ENCODE measurements at regions not wholly inside any gene's neighbourhood (a gene's known extent, or its start where the extent isn't known, plus 50 kb on each side); places are given as distances from the start of the nearest gene placed in this dataset.

GRCh38 chr2:217645896-217646295 is 356.9 kb downstream of the TNS1 start:
- Mint-ChIP-seq H3K9me3 (no peaks in the 10 kb centered on the region), H3K27ac (no peak overlapping the region), H3K27me3 (ENCODE audit: low read depth in 3 of 3) (peaks cover 0 to 4% (median 2%) of the 10 kb centered on the region in 3 donors), H3K4me1 (peaks cover 1% of the 10 kb centered on the region), H3K36me3 (no peaks in the 10 kb centered on the region), H3K4me3 (no peak overlapping the region)
- Histone ChIP-seq H4K20me1 (ENCODE audit: insufficient read depth, low read length) (no peaks in the 10 kb centered on the region), H3K4me1 (ENCODE audit: control insufficient read depth in 1 of 2, insufficient read depth in 2 of 2, low read length in 2 of 2) (no peaks in the 10 kb centered on the region), H3K4me3 (replicated peaks in 1 of 3; ENCODE audit: low read depth in 2 of 3, low read length in 3 of 3) (no peak overlapping the region), H3K27ac (ENCODE audit: low read depth in 1 of 2, low read length in 2 of 2) (no peak overlapping the region), H2AFZ (ENCODE audit: insufficient read depth, low read depth, low read length, poor library complexity, severe bottlenecking) (no peak overlapping the region), H3K79me2 (ENCODE audit: insufficient read depth, low read length) (no peaks in the 10 kb centered on the region), H3K9ac (ENCODE audit: insufficient read depth, low read length, poor library complexity, severe bottlenecking) (no peak overlapping the region), H3K4me2 (replicated peaks; ENCODE audit: extremely low read depth, low read length, poor library complexity, severe bottlenecking) (no peak overlapping the region), H3K36me3 (replicated peaks in 1 of 2; ENCODE audit: control insufficient read depth in 1 of 2, insufficient read depth in 2 of 2, low read length in 2 of 2) (no peaks in the 10 kb centered on the region), H3K27me3 (ENCODE audit: control insufficient read depth in 2 of 2, insufficient read depth in 2 of 2, low read length in 2 of 2) (peaks cover 0 to 2% of the 10 kb centered on the region in 2 donors), H3K9me3 (replicated peaks in 1 of 2; ENCODE audit: control insufficient read depth in 1 of 2, insufficient read depth in 1 of 2, low read length in 2 of 2) (no peaks in the 10 kb centered on the region)
- DNase-seq: no peak
- WGBS (ENCODE audit: insufficient coverage): no CpG with 5 or more reads among the region's 1 CpG
- TF ChIP-seq CTCF (IDR thresholded peaks at IDR 0.05): no peak
- intact Hi-C loops (cut with micrococcal nuclease): no loop called here

DNA sequence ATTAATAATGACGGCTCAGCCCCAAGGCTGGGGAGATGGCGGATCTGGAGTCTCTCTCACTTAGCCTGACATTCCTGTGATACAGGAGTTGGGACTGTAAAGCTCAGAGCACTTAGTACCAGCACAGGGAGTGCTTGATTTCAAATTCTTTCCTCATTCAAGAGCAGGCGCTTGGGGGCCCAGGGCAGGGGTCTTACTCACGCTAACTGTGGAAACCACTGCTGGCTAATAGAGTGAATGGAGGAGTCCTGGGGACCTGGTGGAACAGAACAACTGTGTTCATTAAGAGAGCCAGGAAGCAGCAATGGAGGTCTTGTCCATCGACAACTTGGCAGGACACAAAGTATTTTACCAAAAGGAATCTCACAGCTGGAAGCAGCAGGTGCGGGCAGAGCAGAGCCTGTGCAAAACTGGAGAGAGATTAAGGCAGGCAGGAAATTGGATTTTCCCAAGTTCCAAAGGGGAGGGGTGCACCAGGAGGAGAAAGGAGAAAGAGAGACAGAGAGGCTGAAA is 358.9 kb downstream of the TNS1 start:
- WGBS (ENCODE audit: insufficient coverage): 95% methylated on average over 3 of the region's 6 CpGs

More for the DNA sequence above, 358.9 kb downstream of the TNS1 start:
- no peak for DNase-seq
- no peak overlapping the region for H3K4me2 ChIP-seq (replicated peaks; ENCODE audit: extremely low read depth, low read length, poor library complexity, severe bottlenecking)
- Mint-ChIP-seq H3K4me3 (no peak overlapping the region), H3K27ac (no peak overlapping the region), H3K4me1 (no peaks in the 10 kb centered on the region), H3K36me3 (no peaks in the 10 kb centered on the region), H3K27me3 (ENCODE audit: low read depth in 3 of 3) (no peaks in the 10 kb centered on the region), H3K9me3 (peaks cover 0 to 3% (median 0%) of the 10 kb centered on the region in 7 donors)
- H3K79me2 ChIP-seq (ENCODE audit: insufficient read depth, low read length): no peaks in the 10 kb centered on the region
- no peaks in the 10 kb centered on the region for H3K4me1 ChIP-seq (ENCODE audit: control insufficient read depth in 1 of 2, insufficient read depth in 2 of 2, low read length in 2 of 2)
- H3K36me3 ChIP-seq (replicated peaks in 1 of 2; ENCODE audit: control insufficient read depth in 1 of 2, insufficient read depth in 2 of 2, low read length in 2 of 2): no peaks in the 10 kb centered on the region
- no peaks in the 10 kb centered on the region for H4K20me1 ChIP-seq (ENCODE audit: insufficient read depth, low read length)
- no peaks in the 10 kb centered on the region for H3K9me3 ChIP-seq (replicated peaks in 1 of 2; ENCODE audit: control insufficient read depth in 1 of 2, insufficient read depth in 1 of 2, low read length in 2 of 2)
- intact Hi-C loops (cut with micrococcal nuclease): no loop called here
- no peak overlapping the region for H2AFZ ChIP-seq (ENCODE audit: insufficient read depth, low read depth, low read length, poor library complexity, severe bottlenecking)
- no peak overlapping the region for H3K27ac ChIP-seq (ENCODE audit: low read depth in 1 of 2, low read length in 2 of 2)
- TF ChIP-seq CTCF (IDR thresholded peaks at IDR 0.05): no peak
- H3K9ac ChIP-seq (ENCODE audit: insufficient read depth, low read length, poor library complexity, severe bottlenecking): no peak overlapping the region
- H3K4me3 ChIP-seq (replicated peaks in 1 of 3; ENCODE audit: low read depth in 2 of 3, low read length in 3 of 3): no peak overlapping the region
- H3K27me3 ChIP-seq (ENCODE audit: control insufficient read depth in 2 of 2, insufficient read depth in 2 of 2, low read length in 2 of 2): peaks cover 0 to 2% of the 10 kb centered on the region in 2 donors

All from CD14-positive monocyte (primary cell).